Nephron progenitor cell (in vitro differentiated cells): ENCODE measurements at regions not wholly inside any gene's neighbourhood (a gene's known extent, or its start where the extent isn't known, plus 50 kb on each side); places are given as distances from the start of the nearest gene placed in this dataset.

Experiments used
- DNase-seq: peaks from one replicate; pipeline ENCODE4 v3.0.0; 2021
- H3K27ac Mint-ChIP-seq: 2 replicates; pipeline ENCODE4 v1.8.0; 2021; ENCODE audit warnings: mild to moderate bottlenecking, moderate library complexity, mixed read lengths
- H3K27me3 Mint-ChIP-seq: 2 replicates; pipeline ENCODE4 v1.8.0; 2021; ENCODE audit warnings: mild to moderate bottlenecking, low read depth, mixed read lengths; ENCODE audit not compliant: poor library complexity
- H3K36me3 Mint-ChIP-seq: 2 replicates; pipeline ENCODE4 v1.8.0; 2021; ENCODE audit warnings: low read depth, mixed read lengths
- H3K4me1 Mint-ChIP-seq: 2 replicates; pipeline ENCODE4 v1.8.0; 2021; ENCODE audit warnings: mixed read lengths
- H3K4me3 Mint-ChIP-seq: 2 replicates; pipeline ENCODE4 v1.8.0; 2021; ENCODE audit warnings: mild to moderate bottlenecking, moderate library complexity, mixed read lengths
- H3K9me3 Mint-ChIP-seq: 2 replicates; pipeline ENCODE4 v1.8.0; 2021; ENCODE audit warnings: mild to moderate bottlenecking, moderate library complexity, mixed read lengths
- CTCF ChIP-seq: fragments of 200-600 bp; sonication (generic); IDR thresholded peaks from 2 replicates; pipeline ENCODE4 v1.5.0; 2021; ENCODE audit warnings: antibody characterized with exemption

- H3K36me3 Mint-ChIP-seq, result no peaks in the 10 kb centered on the region
- peaks cover 3% of the 10 kb centered on the region for H3K27me3 Mint-ChIP-seq
- no peaks in the 10 kb centered on the region for H3K4me1 Mint-ChIP-seq
- H3K4me3 Mint-ChIP-seq, result no peak overlapping the region
- no peak overlapping the region for H3K27ac Mint-ChIP-seq
- DNase-seq, result no peak
- peaks cover 12% of the 10 kb centered on the region for H3K9me3 Mint-ChIP-seq
- no peak for TF ChIP-seq CTCF
These were observed 68.6 kb upstream of the ADAMTS16 start for GRCh38 chr5:5071554-5071953.

GRCh38 chr5:5077236-5077635 is 62.9 kb upstream of the ADAMTS16 start:
- peaks cover 11% of the 10 kb centered on the region for H3K4me1 Mint-ChIP-seq
- H3K4me3 Mint-ChIP-seq, result no peak overlapping the region
- H3K36me3 Mint-ChIP-seq, result no peaks in the 10 kb centered on the region
- TF ChIP-seq CTCF, result no peak
- no peak overlapping the region for H3K27ac Mint-ChIP-seq
- DNase-seq, result no peak
- no peaks in the 10 kb centered on the region for H3K9me3 Mint-ChIP-seq
- H3K27me3 Mint-ChIP-seq, result peaks cover 15% of the 10 kb centered on the region

GRCh38 chr5:5078009-5078897 is 61.9 kb upstream of the ADAMTS16 start:
- Mint-ChIP-seq H3K27me3 (peaks cover 13% of the 10 kb centered on the region), H3K27ac (no peak overlapping the region), H3K4me1 (peaks cover 11% of the 10 kb centered on the region), H3K36me3 (no peaks in the 10 kb centered on the region), H3K9me3 (no peaks in the 10 kb centered on the region), H3K4me3 (no peak overlapping the region)
- no peak for TF ChIP-seq CTCF
- DNase-seq, result no peak

DNA sequence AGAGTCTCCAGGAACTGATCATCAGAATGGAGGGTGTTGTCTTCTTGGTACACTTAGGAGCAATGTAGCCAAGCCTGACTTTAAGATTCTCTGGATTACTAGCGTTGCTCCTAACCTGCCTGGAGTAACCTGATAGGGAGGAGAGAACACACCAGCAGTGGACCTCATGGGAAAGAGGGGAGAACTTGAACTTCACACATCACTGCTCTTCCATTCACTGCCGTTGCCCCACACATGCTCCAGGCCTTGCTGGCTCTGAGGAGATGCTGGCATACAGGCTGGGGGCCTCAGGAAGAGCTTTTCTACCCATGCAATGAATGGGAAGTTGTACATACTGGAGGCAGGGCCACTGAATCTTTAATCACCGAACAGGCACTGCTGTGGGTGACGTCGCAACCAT is 60.3 kb upstream of the ADAMTS16 start:
- Mint-ChIP-seq H3K27ac (no peak overlapping the region), H3K4me3 (no peak overlapping the region), H3K27me3 (peaks cover 18% of the 10 kb centered on the region), H3K4me1 (peaks cover 11% of the 10 kb centered on the region), H3K9me3 (no peaks in the 10 kb centered on the region), H3K36me3 (no peaks in the 10 kb centered on the region)
- no peak for TF ChIP-seq CTCF
- no peak for DNase-seq

GRCh38 chr5:5080790-5081189 is 59.3 kb upstream of the ADAMTS16 start:
- no peaks in the 10 kb centered on the region for H3K36me3 Mint-ChIP-seq
- H3K27ac Mint-ChIP-seq, result no peak overlapping the region
- H3K27me3 Mint-ChIP-seq, result peaks cover 18% of the 10 kb centered on the region
- H3K9me3 Mint-ChIP-seq, result no peaks in the 10 kb centered on the region
- DNase-seq, result no peak
- H3K4me1 Mint-ChIP-seq, result peaks cover 11% of the 10 kb centered on the region
- H3K4me3 Mint-ChIP-seq, result no peak overlapping the region
- no peak for TF ChIP-seq CTCF

- Mint-ChIP-seq H3K9me3 (no peaks in the 10 kb centered on the region), H3K36me3 (no peaks in the 10 kb centered on the region), H3K27me3 (peaks cover 23% of the 10 kb centered on the region), H3K27ac (no peak overlapping the region), H3K4me3 (no peak overlapping the region), H3K4me1 (peaks cover 6% of the 10 kb centered on the region)
- no peak for TF ChIP-seq CTCF
- no peak for DNase-seq
These were observed 54.7 kb upstream of the ADAMTS16 start for GRCh38 chr5:5085381-5085780.
